ENCODE measurements at regions not wholly inside any gene's neighbourhood (a gene's known extent, or its start where the extent isn't known, plus 50 kb on each side); places are given as distances from the start of the nearest gene placed in this dataset.

- TF ChIP-seq, protein P1, sequence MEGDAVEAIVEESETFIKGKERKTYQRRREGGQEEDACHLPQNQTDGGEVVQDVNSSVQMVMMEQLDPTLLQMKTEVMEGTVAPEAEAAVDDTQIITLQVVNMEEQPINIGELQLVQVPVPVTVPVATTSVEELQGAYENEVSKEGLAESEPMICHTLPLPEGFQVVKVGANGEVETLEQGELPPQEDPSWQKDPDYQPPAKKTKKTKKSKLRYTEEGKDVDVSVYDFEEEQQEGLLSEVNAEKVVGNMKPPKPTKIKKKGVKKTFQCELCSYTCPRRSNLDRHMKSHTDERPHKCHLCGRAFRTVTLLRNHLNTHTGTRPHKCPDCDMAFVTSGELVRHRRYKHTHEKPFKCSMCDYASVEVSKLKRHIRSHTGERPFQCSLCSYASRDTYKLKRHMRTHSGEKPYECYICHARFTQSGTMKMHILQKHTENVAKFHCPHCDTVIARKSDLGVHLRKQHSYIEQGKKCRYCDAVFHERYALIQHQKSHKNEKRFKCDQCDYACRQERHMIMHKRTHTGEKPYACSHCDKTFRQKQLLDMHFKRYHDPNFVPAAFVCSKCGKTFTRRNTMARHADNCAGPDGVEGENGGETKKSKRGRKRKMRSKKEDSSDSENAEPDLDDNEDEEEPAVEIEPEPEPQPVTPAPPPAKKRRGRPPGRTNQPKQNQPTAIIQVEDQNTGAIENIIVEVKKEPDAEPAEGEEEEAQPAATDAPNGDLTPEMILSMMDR (IDR thresholded peaks at IDR 0.05): no peak
- no peak for TF ChIP-seq POLR2A (IDR thresholded peaks at IDR 0.05)
Observed at GRCh38 chr2:147037048-147037447, 807.8 kb upstream of the ACVR2A start.

All from Peyer's patch (tissue), 4 donors.